K562 (cell line): ENCODE measurements at regions not wholly inside any gene's neighbourhood (a gene's known extent, or its start where the extent isn't known, plus 50 kb on each side); places are given as distances from the start of the nearest gene placed in this dataset.

Experiments used
- ATAC-seq: fragments of 200-7000 bp; cut with Tn5 transposase; 3 replicates; pipeline ENCODE4 v1.9.1; 2020; ENCODE audit warnings: moderate library complexity
- BruUV-seq: library from RNA; stranded (reverse); fragments of 400-500 nt; replicated peaks from 2 replicates; lab custom pipeline; 2021; lab: Mats Ljungman, UMichigan
- CTCF ChIA-PET: fragments of 300-600 bp; formaldehyde crosslinking; extraction: SDS; loops from one replicate; lab custom pipeline; 2021; ENCODE audit warnings: low intra/inter-chr PET ratio; lab: Yijun Ruan, JAX
- POLR2A ChIA-PET: fragments of 300-600, 350-650 bp; sonication (Branson Sonifier 250); formaldehyde crosslinking; extraction: SDS; loops from one replicate; lab custom pipeline; 2021; ENCODE audit warnings: antibody characterized with exemption, inconsistent platforms; lab: Yijun Ruan, JAX
- DNase-seq, 4 experiments: peaks; one replicate each; pipeline versions ENCODE4 v3.0.0 to v3.0.0-alpha.2; 2011 to 2018; ENCODE audit warnings: low spot score in 3 of 4, mixed read lengths in 3 of 4; ENCODE audit errors: extremely low read depth in 1 of 4
- FAIRE-seq: peaks from 2 replicates; lab custom pipeline; 2011; peaks lifted over from hg19 to GRCh38; lab: Jason Lieb, UNC
- H2AFZ ChIP-seq: 2 replicates; pipeline ENCODE4 v1.6.0; 2011; ENCODE audit warnings: low read depth, low read length, control low read depth, inconsistent platforms
- H3K27ac ChIP-seq: fragments of 200-600 bp; 3 replicates; pipeline ENCODE4 v1.8.0; 2011; ENCODE audit warnings: low read depth, mild to moderate bottlenecking, control low read depth, inconsistent platforms, low read length, moderate library complexity, mixed read lengths; ENCODE audit errors: extremely low read depth
- H3K27me3 ChIP-seq, 2 experiments: fragments of 300-600 bp in 1 of 2; 2 replicates in 1 of 2; 3 replicates in 1 of 2; pipeline versions ENCODE4 v1.6.0 to v1.8.0; 2011; ENCODE audit warnings: inconsistent platforms in 2 of 2, low read length in 2 of 2, mild to moderate bottlenecking in 1 of 2, mixed read lengths in 1 of 2, moderate library complexity in 1 of 2; ENCODE audit not compliant: control insufficient read depth in 2 of 2, insufficient read depth in 2 of 2
- H3K36me3 ChIP-seq: fragments of 300-600 bp; 3 replicates; pipeline ENCODE4 v1.8.0; 2011; ENCODE audit warnings: mild to moderate bottlenecking, low read length, inconsistent platforms; ENCODE audit not compliant: control insufficient read depth, insufficient read depth
- H3K4me1 ChIP-seq, 2 experiments: fragments of 200-600 bp in 1 of 2; replicated peaks in 1 of 2; 2 replicates in 1 of 2; 3 replicates in 1 of 2; pipeline versions ENCODE4 v1.5.1 to v1.8.0; 2011; ENCODE audit warnings: inconsistent platforms in 2 of 2, low read length in 2 of 2, mild to moderate bottlenecking in 1 of 2, mixed read lengths in 1 of 2, moderate library complexity in 1 of 2; ENCODE audit not compliant: control insufficient read depth in 2 of 2, insufficient read depth in 2 of 2
- H3K4me2 ChIP-seq: 2 replicates; pipeline ENCODE4 v1.6.1; 2011; ENCODE audit warnings: low read length, control low read depth, inconsistent platforms, mixed read lengths; ENCODE audit not compliant: insufficient read depth
- H3K4me3 ChIP-seq: fragments of 200-600 bp; sonication (generic), shearing (Covaris generic); 2 replicates; pipeline ENCODE4 v1.5.1; 2016; ENCODE audit warnings: control low read depth, inconsistent platforms
- H3K79me2 ChIP-seq: fragments of 200-600 bp; 3 replicates; pipeline ENCODE4 v1.8.0; 2011; ENCODE audit warnings: low read length, inconsistent platforms; ENCODE audit not compliant: control insufficient read depth, insufficient read depth
- H3K9ac ChIP-seq, 2 experiments: 2 replicates each; pipeline versions ENCODE4 v1.6.0 to v1.6.1; 2011; ENCODE audit warnings: low read depth in 2 of 2, low read length in 2 of 2, control low read depth in 1 of 2, inconsistent platforms in 1 of 2, mild to moderate bottlenecking in 1 of 2, mixed read lengths in 1 of 2; ENCODE audit not compliant: insufficient read depth in 1 of 2
- H3K9me1 ChIP-seq: one replicate; pipeline ENCODE4 v1.6.0; 2011; ENCODE audit warnings: inconsistent platforms, mild to moderate bottlenecking, low read length, moderate library complexity; ENCODE audit not compliant: control insufficient read depth, insufficient read depth
- H3K9me3 ChIP-seq: replicated peaks from 2 replicates; pipeline ENCODE4 v1.5.1; 2011; ENCODE audit warnings: low read depth, low read length, inconsistent platforms; ENCODE audit not compliant: control insufficient read depth, insufficient read depth
- H4K20me1 ChIP-seq: replicated peaks from 2 replicates; pipeline ENCODE4 v1.6.1; 2011; ENCODE audit warnings: low read length, inconsistent platforms, mixed read lengths; ENCODE audit not compliant: control insufficient read depth, insufficient read depth
- GTF2E2 ChIP-seq: fragments of 200-800 bp; sonication (Bioruptor generic); IDR thresholded peaks from 2 replicates; pipeline ENCODE4 v1.6.1; 2016; ENCODE audit warnings: missing genetic modification characterization, missing compliant biosample characterization
- HSF4 ChIP-seq: fragments of 250-450 bp; sonication (Bioruptor Pico); IDR thresholded peaks from 2 replicates; pipeline ENCODE4 v2.1.2; 2022; ENCODE audit warnings: mild to moderate bottlenecking, moderate library complexity, borderline replicate concordance
- JUN ChIP-seq, 2 experiments: sonication (generic) in 1 of 2; formaldehyde crosslinking in 1 of 2; IDR thresholded peaks; 2 replicates each; pipeline versions ENCODE4 v1.6.1 to v1.8.0; 2012 to 2022; ENCODE audit warnings: borderline replicate concordance in 2 of 2, mild to moderate bottlenecking in 2 of 2, improper control_type of control experiment in 1 of 2, low read depth in 1 of 2, low read length in 1 of 2, missing genetic modification reagents in 1 of 2
- KLF16 ChIP-seq: IDR thresholded peaks from 2 replicates; pipeline ENCODE4 v1.6.1; 2016; ENCODE audit warnings: antibody characterized with exemption
- MITF ChIP-seq: IDR thresholded peaks from 2 replicates; pipeline ENCODE4 v1.6.1; 2014; ENCODE audit warnings: antibody characterized with exemption
- NFXL1 ChIP-seq: fragments of 450-650 bp; formaldehyde crosslinking; IDR thresholded peaks from 2 replicates; pipeline ENCODE4 v1.4.0; 2021; ENCODE audit warnings: mild to moderate bottlenecking
- NKRF ChIP-seq: fragments of 450-650 bp; IDR thresholded peaks from 2 replicates; pipeline ENCODE4 v1.6.1; 2016; ENCODE audit warnings: borderline replicate concordance
- POU5F1 ChIP-seq: fragments of 150-350 bp; IDR thresholded peaks from 2 replicates; pipeline ENCODE4 v1.6.1; 2014; ENCODE audit warnings: borderline replicate concordance, low read length, low read depth, mild to moderate bottlenecking; ENCODE audit not compliant: partially characterized antibody
- PRDM10 ChIP-seq: fragments of 450-650 bp; IDR thresholded peaks from 2 replicates; pipeline ENCODE4 v1.6.1; 2018; ENCODE audit not compliant: partially characterized antibody
- SIN3A ChIP-seq, 2 experiments: fragments of 150-350 bp in 1 of 2; IDR thresholded peaks; 2 replicates each; pipeline ENCODE4 v1.6.1; 2011 to 2016; ENCODE audit warnings: borderline replicate concordance in 2 of 2, low read depth in 2 of 2, low read length in 2 of 2, mild to moderate bottlenecking in 2 of 2, moderate library complexity in 2 of 2; ENCODE audit not compliant: control insufficient read depth in 1 of 2
- SIX5 ChIP-seq, 2 experiments: IDR thresholded peaks; 2 replicates each; pipeline ENCODE4 v1.6.1; 2011; ENCODE audit warnings: low read length in 2 of 2, borderline replicate concordance in 1 of 2, low read depth in 1 of 2, mild to moderate bottlenecking in 1 of 2, moderate library complexity in 1 of 2; ENCODE audit not compliant: insufficient read depth in 1 of 2
- ZNF165 ChIP-seq: fragments of 250-450 bp; sonication (Bioruptor Pico); IDR thresholded peaks from 2 replicates; pipeline ENCODE4 v1.4.0; 2020; ENCODE audit warnings: borderline replicate concordance
- ZNF24 ChIP-seq: fragments of 450-650 bp; IDR thresholded peaks from 2 replicates; pipeline ENCODE4 v1.6.1; 2016
- ZNF584 ChIP-seq: fragments of 200-800 bp; sonication (Bioruptor generic); IDR thresholded peaks from 2 replicates; pipeline ENCODE4 v1.6.1; 2016; ENCODE audit warnings: low read depth, mild to moderate bottlenecking, missing genetic modification characterization, missing compliant biosample characterization
- WGBS: fragments of 100-300 bp; shearing (Covaris generic); methylation state at CpG from one replicate; pipeline ENCODE4 v1.1.6; 2016; ENCODE audit warnings: low coverage, mixed read lengths; ENCODE audit not compliant: insufficient coverage; ENCODE audit errors: missing lambda C conversion rate; 5-methylcytosine and 5-hydroxymethylcytosine counted together
- in situ Hi-C: fragments of 300-500 bp; cut with MboI; formaldehyde crosslinking; loops from 4 replicates; pipeline ENCODE4 v1.15.0; 2018; ENCODE audit warnings: inconsistent platforms, mixed read lengths
- intact Hi-C: fragments of 100-400 bp; cut with micrococcal nuclease; formaldehyde crosslinking; loops from 2 replicates; pipeline ENCODE4 v1.14.2; 2022

GRCh38 chr20:51936377-51936776 is 134.1 kb upstream of the SALL4 start:
- Histone ChIP-seq H3K9me3 (no peaks in the 10 kb centered on the region), H4K20me1 (no peaks in the 10 kb centered on the region), H3K27ac (no peak overlapping the region), H3K9me1 (no peaks in the 10 kb centered on the region)
- BruUV-seq, result no TSS peak
- in situ Hi-C loops (no loop called here), intact Hi-C loops (no loop called here)
- POLR2A ChIA-PET, result no interaction called here
- ATAC-seq, result no peak
- no peak for TF ChIP-seq MITF
- no peak for TF ChIP-seq KLF16
- TF ChIP-seq SIN3A (IDR thresholded peaks at IDR 0.05; ENCODE audit: borderline replicate concordance in 2 of 2, control insufficient read depth in 1 of 2, low read depth in 2 of 2, low read length in 2 of 2), result no peak
- no peak for TF ChIP-seq NKRF
- no peak for TF ChIP-seq JUN (IDR thresholded peaks at IDR 0.05; ENCODE audit: borderline replicate concordance, low read depth, low read length)
- no peak for TF ChIP-seq JUN (CRISPR knock-in tag; IDR thresholded peaks at IDR 0.05; ENCODE audit: borderline replicate concordance)
- no peak for TF ChIP-seq POU5F1
- TF ChIP-seq NFXL1 (CRISPR knock-in tag), result no peak
- TF ChIP-seq SIX5 (IDR thresholded peaks at IDR 0.05; ENCODE audit: borderline replicate concordance in 1 of 2, insufficient read depth in 1 of 2, low read depth in 1 of 2, low read length in 2 of 2), result no peak
- TF ChIP-seq GTF2E2 (tag), result no peak
- TF ChIP-seq PRDM10, result no peak
- TF ChIP-seq HSF4 (CRISPR knock-in tag), result no peak
- TF ChIP-seq ZNF24, result no peak
- no peak for TF ChIP-seq ZNF165
- no peak for TF ChIP-seq ZNF584 (CRISPR knock-in tag)
- TF ChIP-seq, all 486 proteins: peak for 0
- CTCF ChIA-PET, result no interaction called here
- Histone ChIP-seq H3K4me2 (no peak overlapping the region), H2AFZ (no peak overlapping the region), H3K27me3 (peaks cover 23 to 38% of the 10 kb centered on the region in 2 experiments), H3K36me3 (no peaks in the 10 kb centered on the region), H3K4me1 (no peaks in the 10 kb centered on the region), H3K9ac (no peak overlapping the region), H3K79me2 (no peaks in the 10 kb centered on the region), H3K4me3 (no peak overlapping the region)
- FAIRE-seq, result no peak
- WGBS, result no CpG with 5 or more reads among the region's 2 CpGs
- no peak for DNase-seq
